Right atrium auricular region (tissue), 2 donors: ENCODE measurements at regions not wholly inside any gene's neighbourhood (a gene's known extent, or its start where the extent isn't known, plus 50 kb on each side); places are given as distances from the start of the nearest gene placed in this dataset.

ENCODE experiments used
- DNase-seq: peaks from one replicate; pipeline ENCODE4 v3.0.0-alpha.2; 2019; ENCODE audit warnings: low spot score
- H3K27ac ChIP-seq, 2 donors: fragments of 200-600 bp; sonication (generic); 1 replicate in 1 of 2; 2 replicates in 1 of 2; pipeline ENCODE4 v1.5.1; 2016 to 2019
- H3K27me3 ChIP-seq, 2 donors: fragments of 200-600 bp; sonication (generic); one replicate each; pipeline versions ENCODE4 v1.5.1 to v1.6.0; 2017 to 2019
- H3K36me3 ChIP-seq: fragments of 200-600 bp; sonication (generic); one replicate; pipeline ENCODE4 v1.5.1; 2016
- H3K4me1 ChIP-seq, 2 donors: fragments of 200-600 bp; sonication (generic); one replicate each; pipeline versions ENCODE4 v1.5.1 to v1.6.0; 2017 to 2019
- H3K4me3 ChIP-seq, 2 donors: fragments of 200-600 bp; sonication (generic); 1 replicate in 1 of 2; 2 replicates in 1 of 2; pipeline ENCODE4 v1.5.1; 2017 to 2019; ENCODE audit warnings: mild to moderate bottlenecking in 1 of 2, moderate library complexity in 1 of 2
- H3K9me3 ChIP-seq, 2 donors: fragments of 200-600 bp; sonication (generic); one replicate each; pipeline ENCODE4 v1.5.1; 2019
- CTCF ChIP-seq, 2 donors: fragments of 200-600 bp; sonication (generic); IDR thresholded peaks; one replicate each; pipeline ENCODE4 v1.5.1; 2019; ENCODE audit warnings: antibody characterized with exemption in 2 of 2

GRCh38 chr6:137313211-137313610 is 94.0 kb upstream of the IFNGR1 start:
- Histone ChIP-seq H3K9me3 (no peaks in the 10 kb centered on the region), H3K27me3 (no peaks in the 10 kb centered on the region), H3K4me3 (no peak overlapping the region), H3K4me1 (peaks cover 0 to 9% of the 10 kb centered on the region in 2 donors), H3K27ac (no peak overlapping the region), H3K36me3 (no peaks in the 10 kb centered on the region)
- TF ChIP-seq CTCF (IDR thresholded peaks at IDR 0.05) = no peak
- no peak for DNase-seq

- no peak for DNase-seq
- Histone ChIP-seq H3K36me3 (no peaks in the 10 kb centered on the region), H3K4me1 (peaks cover 0 to 9% of the 10 kb centered on the region in 2 donors), H3K4me3 (no peak overlapping the region), H3K27ac (no peak overlapping the region), H3K9me3 (no peaks in the 10 kb centered on the region), H3K27me3 (no peaks in the 10 kb centered on the region)
- no peak for TF ChIP-seq CTCF (IDR thresholded peaks at IDR 0.05)
Observed at GRCh38 chr6:137311940-137312339, 92.8 kb upstream of the IFNGR1 start.

- no peak for TF ChIP-seq CTCF (IDR thresholded peaks at IDR 0.05)
- H3K4me1 ChIP-seq = peaks cover 0 to 9% of the 10 kb centered on the region in 2 donors
- DNase-seq = peak; percentile 76
- H3K36me3 ChIP-seq = no peaks in the 10 kb centered on the region
- H3K4me3 ChIP-seq = no peak overlapping the region
- H3K27me3 ChIP-seq = no peaks in the 10 kb centered on the region
- H3K9me3 ChIP-seq = no peaks in the 10 kb centered on the region
- H3K27ac ChIP-seq = no peak overlapping the region
Observed at GRCh38 chr6:137309078-137309762, 90.0 kb upstream of the IFNGR1 start.

GRCh38 chr6:137307163-137307854 is 88.1 kb upstream of the IFNGR1 start:
- H3K4me1 ChIP-seq = peaks cover 0 to 9% of the 10 kb centered on the region in 2 donors
- H3K9me3 ChIP-seq = no peaks in the 10 kb centered on the region
- no peak overlapping the region for H3K27ac ChIP-seq
- no peaks in the 10 kb centered on the region for H3K27me3 ChIP-seq
- H3K4me3 ChIP-seq = no peak overlapping the region
- no peaks in the 10 kb centered on the region for H3K36me3 ChIP-seq
- no peak for TF ChIP-seq CTCF (IDR thresholded peaks at IDR 0.05)
- DNase-seq = no peak

- H3K27ac ChIP-seq = no peak overlapping the region
- DNase-seq = no peak
- no peaks in the 10 kb centered on the region for H3K9me3 ChIP-seq
- H3K4me3 ChIP-seq = no peak overlapping the region
- TF ChIP-seq CTCF (IDR thresholded peaks at IDR 0.05) = no peak
- no peaks in the 10 kb centered on the region for H3K36me3 ChIP-seq
- peaks cover 0 to 9% of the 10 kb centered on the region in 2 donors for H3K4me1 ChIP-seq
- no peaks in the 10 kb centered on the region for H3K27me3 ChIP-seq
Observed at GRCh38 chr6:137305691-137306090, 86.5 kb upstream of the IFNGR1 start.
